Common myeloid progenitor, CD34-positive (primary cell): ENCODE measurements at regions not wholly inside any gene's neighbourhood (a gene's known extent, or its start where the extent isn't known, plus 50 kb on each side); places are given as distances from the start of the nearest gene placed in this dataset.

Experiments
- CTCF ChIA-PET: fragments of 350-600 bp; sonication (Branson Sonifier 250); formaldehyde crosslinking; loops from one replicate; lab custom pipeline; 2021; ENCODE audit warnings: antibody characterized with exemption; lab: Charles Lee
- POLR2A ChIA-PET: fragments of 350-600 bp; sonication (Branson Sonifier 250); formaldehyde crosslinking; loops from one replicate; lab custom pipeline; 2021; ENCODE audit warnings: antibody characterized with exemption; lab: Charles Lee
- DNase-seq, 3 donors: peaks; one replicate each; pipeline versions ENCODE4 v3.0.0 to v3.0.0-alpha.2; 2013
- H3K27ac ChIP-seq, 2 experiments: 1 replicate in 1 of 2; 2 replicates in 1 of 2; pipeline ENCODE4 v1.7.0; 2013; ENCODE audit warnings: inconsistent platforms in 2 of 2, low read length in 2 of 2, mild to moderate bottlenecking in 2 of 2, low read depth in 1 of 2, moderate library complexity in 1 of 2; ENCODE audit not compliant: severe bottlenecking in 2 of 2, insufficient read depth in 1 of 2, poor library complexity in 1 of 2
- H3K27me3 ChIP-seq, 5 experiments: replicated peaks in 2 of 5; 1 replicate in 3 of 5; 2 replicates in 2 of 5; pipeline versions ENCODE4 v1.6.1 to v1.7.0; 2013; ENCODE audit warnings: low read length in 4 of 5, mild to moderate bottlenecking in 2 of 5, moderate library complexity in 2 of 5, inconsistent platforms in 1 of 5; ENCODE audit not compliant: insufficient read depth in 5 of 5, control insufficient read depth in 4 of 5
- H3K36me3 ChIP-seq, 4 experiments: 1 replicate in 2 of 4; 2 replicates in 2 of 4; pipeline versions ENCODE4 v1.6.1 to v1.7.0; 2013; ENCODE audit warnings: low read length in 3 of 4, control low read depth in 1 of 4, mild to moderate bottlenecking in 1 of 4; ENCODE audit not compliant: control insufficient read depth in 4 of 4, insufficient read depth in 4 of 4
- H3K4me1 ChIP-seq, 4 experiments: 1 replicate in 3 of 4; 2 replicates in 1 of 4; pipeline versions ENCODE4 v1.6.1 to v1.7.1; 2013; ENCODE audit warnings: low read length in 3 of 4, mild to moderate bottlenecking in 3 of 4, control low read depth in 1 of 4, inconsistent platforms in 1 of 4, moderate library complexity in 1 of 4; ENCODE audit not compliant: control insufficient read depth in 4 of 4, insufficient read depth in 4 of 4; ENCODE audit errors: control extremely low read depth in 1 of 4
- H3K4me3 ChIP-seq, 7 experiments: 1 replicate in 4 of 7; 2 replicates in 3 of 7; pipeline versions ENCODE4 v1.5.1 to v1.7.0; 2013; ENCODE audit warnings: mild to moderate bottlenecking in 7 of 7, low read length in 6 of 7, moderate library complexity in 6 of 7, inconsistent platforms in 2 of 7, low read depth in 2 of 7, control low read depth in 1 of 7; ENCODE audit not compliant: insufficient read depth in 4 of 7, control insufficient read depth in 1 of 7; ENCODE audit errors: extremely low read depth in 1 of 7
- H3K9me3 ChIP-seq, 5 experiments: 1 replicate in 4 of 5; 2 replicates in 1 of 5; pipeline versions ENCODE4 v1.6.1 to v1.7.1; 2013; ENCODE audit warnings: low read length in 4 of 5, mild to moderate bottlenecking in 2 of 5, inconsistent platforms in 1 of 5, low read depth in 1 of 5, moderate library complexity in 1 of 5; ENCODE audit not compliant: control insufficient read depth in 4 of 5, insufficient read depth in 2 of 5; ENCODE audit errors: control extremely low read depth in 1 of 5
- WGBS: methylation state at CpG from one replicate; pipeline ENCODE4 v1.1.5; 2013; ENCODE audit not compliant: insufficient coverage; 5-methylcytosine and 5-hydroxymethylcytosine counted together

GRCh38 chr16:13779676-13780075 lies 140.3 kb upstream of the ERCC4 start:
- ChIA-PET CTCF (interaction anchor here (1.0 kb wide), 1 partner anchor 12 kb away, joined by 3 read pairs; no protein-coding TSS in a partner anchor), POLR2A (no interaction called here)
- WGBS, result 85% methylated on average over 6 of the region's 12 CpGs
- H3K4me1 ChIP-seq, result no peaks in the 10 kb centered on the region
- H3K27ac ChIP-seq, result peak overlapping the region in 1 of 2 experiments; percentile 26
- no peaks in the 10 kb centered on the region for H3K36me3 ChIP-seq
- H3K9me3 ChIP-seq, result peaks cover 0 to 6% (median 0%) of the 10 kb centered on the region in 5 experiments
- no peak for DNase-seq
- H3K27me3 ChIP-seq, result no peaks in the 10 kb centered on the region
- no peak overlapping the region for H3K4me3 ChIP-seq

GRCh38 chr16:13780406-13781168 lies 139.4 kb upstream of the ERCC4 start:
- Histone ChIP-seq H3K36me3 (no peaks in the 10 kb centered on the region), H3K27me3 (no peaks in the 10 kb centered on the region), H3K4me1 (no peaks in the 10 kb centered on the region), H3K9me3 (peaks cover 0 to 5% (median 0%) of the 10 kb centered on the region in 5 experiments), H3K4me3 (no peak overlapping the region), H3K27ac (peak overlapping the region in 1 of 2 experiments; percentile 26)
- ChIA-PET POLR2A (no interaction called here), CTCF (no interaction called here)
- no peak for DNase-seq
- WGBS, result 68% methylated on average over 6 of the region's 7 CpGs

- Histone ChIP-seq H3K27me3 (no peaks in the 10 kb centered on the region), H3K27ac (no peak overlapping the region), H3K9me3 (peaks cover 0 to 4% (median 0%) of the 10 kb centered on the region in 5 experiments), H3K4me3 (no peak overlapping the region), H3K36me3 (no peaks in the 10 kb centered on the region), H3K4me1 (no peaks in the 10 kb centered on the region)
- 94% methylated on average over 6 of the region's 7 CpGs for WGBS
- CTCF ChIA-PET, result no interaction called here
- DNase-seq, result no peak
- POLR2A ChIA-PET, result no interaction called here
Measured at GRCh38 chr16:13781169-13781564, 138.8 kb upstream of the ERCC4 start.

GRCh38 chr16:13781575-13782338 lies 138.2 kb upstream of the ERCC4 start:
- CTCF ChIA-PET, result no interaction called here
- 73% methylated on average over 7 of the region's 8 CpGs for WGBS

GRCh38 chr16:13791095-13791494 lies 128.9 kb upstream of the ERCC4 start:
- H3K4me3 ChIP-seq, result no peak overlapping the region
- H3K27ac ChIP-seq, result no peak overlapping the region
- ChIA-PET POLR2A (no interaction called here), CTCF (no interaction called here)
- no peaks in the 10 kb centered on the region for H3K4me1 ChIP-seq
- H3K36me3 ChIP-seq, result no peaks in the 10 kb centered on the region
- H3K9me3 ChIP-seq, result no peaks in the 10 kb centered on the region
- H3K27me3 ChIP-seq, result no peaks in the 10 kb centered on the region
- no peak for DNase-seq
- WGBS, result 100% methylated on average over 3 of the region's 4 CpGs

More at GRCh38 chr16:13781575-13782338, 138.2 kb upstream of the ERCC4 start:
- Histone ChIP-seq H3K4me1 (no peaks in the 10 kb centered on the region), H3K36me3 (no peaks in the 10 kb centered on the region), H3K4me3 (no peak overlapping the region), H3K27ac (no peak overlapping the region), H3K9me3 (peaks cover 0 to 4% (median 0%) of the 10 kb centered on the region in 5 experiments), H3K27me3 (no peaks in the 10 kb centered on the region)
- no peak for DNase-seq
- POLR2A ChIA-PET, result no interaction called here

- CTCF ChIA-PET, result no interaction called here
- POLR2A ChIA-PET, result no interaction called here
- no peaks in the 10 kb centered on the region for H3K9me3 ChIP-seq
- H3K27ac ChIP-seq, result no peak overlapping the region
- DNase-seq, result no peak
- no peaks in the 10 kb centered on the region for H3K4me1 ChIP-seq
- no peaks in the 10 kb centered on the region for H3K27me3 ChIP-seq
- no peak overlapping the region for H3K4me3 ChIP-seq
- WGBS, result 65% methylated on average over 3 of the region's 3 CpGs
- H3K36me3 ChIP-seq, result no peaks in the 10 kb centered on the region
Measured at GRCh38 chr16:13793841-13794409, 126.0 kb upstream of the ERCC4 start.

- Histone ChIP-seq H3K9me3 (no peaks in the 10 kb centered on the region), H3K27ac (no peak overlapping the region), H3K27me3 (no peaks in the 10 kb centered on the region), H3K4me3 (no peak overlapping the region), H3K4me1 (no peaks in the 10 kb centered on the region), H3K36me3 (no peaks in the 10 kb centered on the region)
- DNase-seq, result no peak
- POLR2A ChIA-PET, result no interaction called here
- CTCF ChIA-PET, result no interaction called here
- 50% methylated on average over 1 of the region's 3 CpGs for WGBS
Measured at GRCh38 chr16:13795131-13795530, 124.8 kb upstream of the ERCC4 start.
